ENCODE measurements at regions not wholly inside any gene's neighbourhood (a gene's known extent, or its start where the extent isn't known, plus 50 kb on each side); places are given as distances from the start of the nearest gene placed in this dataset.

DNA sequence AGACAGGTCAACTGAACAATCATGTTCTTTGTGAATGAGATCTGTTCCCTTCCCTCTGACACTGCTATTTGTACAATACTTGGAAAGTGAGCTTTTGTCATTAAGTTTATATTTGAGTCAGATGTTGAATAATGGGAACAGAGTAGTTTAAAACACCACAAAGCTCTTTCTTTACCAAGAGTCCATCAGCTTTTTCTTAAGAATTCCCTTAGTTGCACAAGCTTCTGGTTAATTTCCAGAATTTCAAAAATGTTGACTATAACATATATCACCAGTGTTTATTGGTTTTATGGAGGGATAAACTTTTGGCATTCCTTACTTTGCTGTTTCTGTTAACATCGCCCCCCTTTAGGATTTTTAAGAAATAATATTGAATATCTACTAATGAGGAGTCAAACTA lies 403.7 kb downstream of the CCDC85A start:
- TF ChIP-seq, protein P1, sequence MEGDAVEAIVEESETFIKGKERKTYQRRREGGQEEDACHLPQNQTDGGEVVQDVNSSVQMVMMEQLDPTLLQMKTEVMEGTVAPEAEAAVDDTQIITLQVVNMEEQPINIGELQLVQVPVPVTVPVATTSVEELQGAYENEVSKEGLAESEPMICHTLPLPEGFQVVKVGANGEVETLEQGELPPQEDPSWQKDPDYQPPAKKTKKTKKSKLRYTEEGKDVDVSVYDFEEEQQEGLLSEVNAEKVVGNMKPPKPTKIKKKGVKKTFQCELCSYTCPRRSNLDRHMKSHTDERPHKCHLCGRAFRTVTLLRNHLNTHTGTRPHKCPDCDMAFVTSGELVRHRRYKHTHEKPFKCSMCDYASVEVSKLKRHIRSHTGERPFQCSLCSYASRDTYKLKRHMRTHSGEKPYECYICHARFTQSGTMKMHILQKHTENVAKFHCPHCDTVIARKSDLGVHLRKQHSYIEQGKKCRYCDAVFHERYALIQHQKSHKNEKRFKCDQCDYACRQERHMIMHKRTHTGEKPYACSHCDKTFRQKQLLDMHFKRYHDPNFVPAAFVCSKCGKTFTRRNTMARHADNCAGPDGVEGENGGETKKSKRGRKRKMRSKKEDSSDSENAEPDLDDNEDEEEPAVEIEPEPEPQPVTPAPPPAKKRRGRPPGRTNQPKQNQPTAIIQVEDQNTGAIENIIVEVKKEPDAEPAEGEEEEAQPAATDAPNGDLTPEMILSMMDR (conservative IDR thresholded peaks at IDR 0.05; ENCODE audit: low read depth, low read length): no peak
- no peak for TF ChIP-seq EZH2phosphoT487 (IDR thresholded peaks at IDR 0.05; ENCODE audit: borderline replicate concordance, low read length)
